Tibial artery (tissue), 4 donors: ENCODE measurements at regions not wholly inside any gene's neighbourhood (a gene's known extent, or its start where the extent isn't known, plus 50 kb on each side); places are given as distances from the start of the nearest gene placed in this dataset.

Experiments
- DNase-seq, 2 donors: peaks; one replicate each; pipeline ENCODE4 v3.0.0-alpha.2; 2019
- H3K27ac ChIP-seq, 2 donors: fragments of 200-600 bp; sonication (generic) in 1 of 2; 1 replicate in 1 of 2; 2 replicates in 1 of 2; pipeline ENCODE4 v1.5.1; 2018 to 2019; ENCODE audit warnings: mild to moderate bottlenecking in 1 of 2
- H3K27me3 ChIP-seq, 2 donors: fragments of 200-600 bp; sonication (generic) in 1 of 2; one replicate each; pipeline versions ENCODE4 v1.5.1 to v1.6.0; 2016 to 2019
- H3K36me3 ChIP-seq, 3 donors: fragments of 200-600 bp; sonication (generic) in 2 of 3; one replicate each; pipeline ENCODE4 v1.5.1; 2016 to 2019; ENCODE audit warnings: mild to moderate bottlenecking in 2 of 3
- H3K4me1 ChIP-seq, 4 donors: fragments of 200-600 bp; sonication (generic) in 2 of 4; 1 replicate in 3 of 4; 2 replicates in 1 of 4; pipeline ENCODE4 v1.5.1; 2016 to 2019
- H3K4me3 ChIP-seq, 2 donors: fragments of 200-600 bp; sonication (generic) in 1 of 2; 1 replicate in 1 of 2; 2 replicates in 1 of 2; pipeline ENCODE4 v1.5.1; 2018 to 2019; ENCODE audit warnings: mild to moderate bottlenecking in 2 of 2
- H3K9me3 ChIP-seq, 3 donors: fragments of 200-600 bp; sonication (generic) in 1 of 3; one replicate each; pipeline ENCODE4 v1.5.1; 2016 to 2019
- intact Hi-C: fragments of 100-400 bp; cut with DNase I; formaldehyde crosslinking; loops from one replicate; pipeline ENCODE4 v1.15.0; 2023; ENCODE audit warnings: low total_unique reads
- TF ChIP-seq, protein P1 (sequence below), 2 experiments: fragments of 200-600 bp in 1 of 2; fragments of 450-650 bp in 1 of 2; IDR thresholded peaks; one replicate each; pipeline ENCODE4 v1.5.1; 2017 to 2019; ENCODE audit warnings: antibody characterized with exemption in 2 of 2, mild to moderate bottlenecking in 1 of 2, moderate library complexity in 1 of 2

DNA sequence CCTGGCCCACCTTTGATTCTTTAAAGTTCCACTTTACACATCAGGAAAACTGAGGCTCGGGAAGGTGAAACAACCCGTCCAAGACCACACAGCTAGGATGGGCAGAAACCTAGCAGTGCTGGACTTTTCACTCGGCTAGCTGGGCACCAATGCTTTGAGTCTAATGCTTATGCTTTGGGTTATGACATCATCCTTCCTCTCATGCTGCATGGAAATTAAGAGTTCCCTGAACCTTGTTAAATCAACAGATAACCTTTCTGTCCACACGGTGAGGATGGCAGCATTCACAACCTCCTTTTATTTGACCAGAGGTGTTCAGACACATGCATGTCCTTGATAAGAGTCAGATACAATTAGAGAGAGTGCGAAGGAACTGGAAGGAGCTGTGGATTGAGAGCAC lies 138.4 kb downstream of the UQCRFS1 start:
- H3K27me3 ChIP-seq, result no peaks in the 10 kb centered on the region
- no peak overlapping the region for H3K27ac ChIP-seq
- H3K9me3 ChIP-seq, result no peaks in the 10 kb centered on the region
- DNase-seq, result no peak
- H3K4me1 ChIP-seq, result no peaks in the 10 kb centered on the region
- TF ChIP-seq, protein P1, sequence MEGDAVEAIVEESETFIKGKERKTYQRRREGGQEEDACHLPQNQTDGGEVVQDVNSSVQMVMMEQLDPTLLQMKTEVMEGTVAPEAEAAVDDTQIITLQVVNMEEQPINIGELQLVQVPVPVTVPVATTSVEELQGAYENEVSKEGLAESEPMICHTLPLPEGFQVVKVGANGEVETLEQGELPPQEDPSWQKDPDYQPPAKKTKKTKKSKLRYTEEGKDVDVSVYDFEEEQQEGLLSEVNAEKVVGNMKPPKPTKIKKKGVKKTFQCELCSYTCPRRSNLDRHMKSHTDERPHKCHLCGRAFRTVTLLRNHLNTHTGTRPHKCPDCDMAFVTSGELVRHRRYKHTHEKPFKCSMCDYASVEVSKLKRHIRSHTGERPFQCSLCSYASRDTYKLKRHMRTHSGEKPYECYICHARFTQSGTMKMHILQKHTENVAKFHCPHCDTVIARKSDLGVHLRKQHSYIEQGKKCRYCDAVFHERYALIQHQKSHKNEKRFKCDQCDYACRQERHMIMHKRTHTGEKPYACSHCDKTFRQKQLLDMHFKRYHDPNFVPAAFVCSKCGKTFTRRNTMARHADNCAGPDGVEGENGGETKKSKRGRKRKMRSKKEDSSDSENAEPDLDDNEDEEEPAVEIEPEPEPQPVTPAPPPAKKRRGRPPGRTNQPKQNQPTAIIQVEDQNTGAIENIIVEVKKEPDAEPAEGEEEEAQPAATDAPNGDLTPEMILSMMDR (IDR thresholded peaks at IDR 0.05), result no peak
- intact Hi-C loops, result no loop called here
- H3K36me3 ChIP-seq, result no peaks in the 10 kb centered on the region
- H3K4me3 ChIP-seq, result no peak overlapping the region

DNA sequence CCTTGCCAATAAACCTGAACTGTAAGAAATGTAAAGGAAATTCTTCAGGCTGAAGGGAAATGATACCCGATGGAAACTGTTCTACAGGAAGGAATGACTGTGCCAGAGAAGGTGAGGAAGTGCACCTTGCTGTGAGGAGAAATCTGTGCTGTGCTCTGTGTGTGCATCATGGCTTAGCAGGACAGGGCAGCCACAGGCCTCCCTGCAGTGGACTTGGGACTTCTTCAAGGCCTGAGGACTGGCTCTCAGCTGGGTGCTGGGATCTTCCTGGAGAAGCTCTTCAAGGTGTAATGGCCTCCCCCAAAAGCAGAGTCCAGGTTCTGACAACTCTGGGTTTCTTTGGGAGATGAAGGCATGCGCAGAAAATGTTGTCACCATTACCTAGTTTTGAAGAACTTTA lies 145.1 kb downstream of the UQCRFS1 start:
- intact Hi-C loops, result no loop called here
- TF ChIP-seq, protein P1 (IDR thresholded peaks at IDR 0.05), result no peak
- Histone ChIP-seq H3K36me3 (no peaks in the 10 kb centered on the region), H3K9me3 (no peaks in the 10 kb centered on the region), H3K4me3 (no peak overlapping the region), H3K4me1 (no peaks in the 10 kb centered on the region), H3K27ac (no peak overlapping the region), H3K27me3 (peaks cover 0 to 1% of the 10 kb centered on the region in 2 donors)
- DNase-seq, result no peak

DNA sequence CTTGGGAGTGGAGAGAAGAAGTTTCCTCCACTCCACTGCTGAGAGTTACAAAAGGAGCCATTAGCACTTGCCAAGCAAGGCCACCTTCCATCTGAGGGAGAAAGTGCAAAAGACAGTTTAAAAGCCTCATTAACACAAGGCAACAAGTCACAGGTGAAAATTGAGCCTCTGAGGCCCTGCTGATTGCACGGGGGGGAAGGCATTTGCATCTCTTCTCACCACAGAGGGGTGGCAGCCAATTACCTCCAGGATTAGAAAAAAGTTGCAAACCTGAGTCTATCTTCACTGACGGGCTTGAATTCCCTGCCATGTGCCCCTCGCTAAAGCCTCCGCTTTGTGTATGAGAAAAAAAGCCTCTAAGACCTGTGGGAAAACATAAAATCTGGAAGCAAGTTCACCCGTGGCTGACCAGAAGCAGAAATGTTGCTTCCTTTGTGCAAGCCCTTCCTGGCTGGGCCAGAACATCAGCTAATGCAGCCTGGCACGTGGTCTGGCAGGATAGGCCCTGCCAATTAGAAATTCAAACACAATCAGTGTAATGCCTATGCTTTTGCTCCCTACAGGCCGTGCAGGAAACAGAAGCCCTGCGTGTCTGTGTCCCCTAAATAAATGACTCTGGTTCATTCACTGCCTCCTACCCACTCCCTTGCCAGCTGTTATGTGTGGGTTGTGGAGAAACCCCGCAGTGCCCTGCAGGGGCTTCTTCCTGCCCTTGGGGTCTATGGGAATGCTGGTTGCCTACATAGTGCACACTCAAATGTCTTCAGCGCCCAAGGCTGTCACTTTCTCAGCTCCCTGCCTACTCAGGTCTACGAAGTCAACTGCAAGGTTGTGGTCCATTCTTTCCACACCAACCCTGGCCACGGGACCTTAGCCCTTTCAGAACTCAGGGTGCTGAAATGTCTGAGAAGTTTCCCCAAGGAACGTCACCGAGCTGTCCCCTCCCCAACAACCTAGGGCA lies 150.2 kb downstream of the UQCRFS1 start:
- no peaks in the 10 kb centered on the region for H3K4me1 ChIP-seq
- no peak overlapping the region for H3K4me3 ChIP-seq
- H3K27me3 ChIP-seq, result peaks cover 0 to 5% of the 10 kb centered on the region in 2 donors
- TF ChIP-seq, protein P1 (IDR thresholded peaks at IDR 0.05), result no peak
- peaks cover 0 to 3% (median 0%) of the 10 kb centered on the region in 3 donors for H3K9me3 ChIP-seq
- no peak overlapping the region for H3K27ac ChIP-seq
- H3K36me3 ChIP-seq, result no peaks in the 10 kb centered on the region
- intact Hi-C loops, result no loop called here
- no peak for DNase-seq

DNA sequence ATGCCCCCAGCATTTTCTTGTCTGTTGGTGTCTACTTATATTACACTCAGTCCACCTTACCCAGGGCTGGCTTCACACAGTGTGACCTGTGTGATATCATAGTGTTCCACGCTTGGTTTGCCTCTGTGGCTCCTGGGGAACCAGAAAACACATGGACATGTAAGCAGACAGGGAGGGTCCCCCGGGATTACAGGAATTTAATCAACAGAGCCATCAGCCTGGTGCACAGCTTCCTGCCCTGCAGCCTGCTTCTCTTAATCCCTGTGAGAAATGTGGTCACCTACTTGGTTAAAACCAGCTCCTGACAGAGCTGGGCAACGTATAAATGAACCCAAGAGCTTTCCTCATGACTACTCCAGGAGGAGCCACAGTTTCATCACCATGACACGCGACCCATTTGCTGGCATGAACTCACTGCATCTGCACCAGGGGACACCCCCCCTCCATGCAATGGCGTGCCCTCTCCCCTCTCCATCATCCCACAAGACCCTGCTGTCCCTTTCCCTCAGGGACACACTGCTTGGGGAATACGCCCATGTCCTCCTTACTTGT lies 152.1 kb downstream of the UQCRFS1 start:
- no peak for DNase-seq
- Histone ChIP-seq H3K4me3 (no peak overlapping the region), H3K4me1 (no peaks in the 10 kb centered on the region), H3K27ac (no peak overlapping the region), H3K9me3 (peaks cover 0 to 3% (median 0%) of the 10 kb centered on the region in 3 donors), H3K27me3 (peaks cover 0 to 5% of the 10 kb centered on the region in 2 donors), H3K36me3 (no peaks in the 10 kb centered on the region)
- intact Hi-C loops, result no loop called here
- TF ChIP-seq, protein P1 (IDR thresholded peaks at IDR 0.05), result no peak

DNA sequence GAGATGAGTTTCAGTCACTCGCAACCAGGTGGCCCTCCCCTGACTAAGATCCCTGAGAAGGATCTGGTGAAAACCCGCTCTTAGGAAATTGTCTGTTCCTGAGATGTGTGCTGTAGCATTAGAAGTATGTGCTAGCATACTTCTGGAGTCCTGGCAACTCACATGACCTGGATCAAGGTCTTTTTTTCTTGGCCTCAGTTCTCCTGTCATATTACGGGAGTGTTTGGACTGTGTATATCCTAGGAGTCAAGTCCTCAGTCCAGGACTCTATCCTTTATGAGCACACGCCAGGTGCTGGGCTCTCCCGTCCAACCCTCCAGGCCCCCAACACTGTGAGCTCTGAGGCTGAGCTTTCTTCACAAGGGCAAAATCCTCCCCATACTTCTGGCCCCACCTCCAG lies 156.4 kb downstream of the UQCRFS1 start:
- Histone ChIP-seq H3K27me3 (no peaks in the 10 kb centered on the region), H3K27ac (no peak overlapping the region), H3K4me1 (no peaks in the 10 kb centered on the region), H3K4me3 (no peak overlapping the region), H3K9me3 (peaks cover 0 to 3% (median 0%) of the 10 kb centered on the region in 3 donors), H3K36me3 (no peaks in the 10 kb centered on the region)
- no peak for DNase-seq
- TF ChIP-seq, protein P1 (IDR thresholded peaks at IDR 0.05), result no peak
- intact Hi-C loops, result no loop called here
